Vagina (tissue), 2 donors: ENCODE measurements at regions not wholly inside any gene's neighbourhood (a gene's known extent, or its start where the extent isn't known, plus 50 kb on each side); places are given as distances from the start of the nearest gene placed in this dataset.

ENCODE experiments used
- DNase-seq, 2 donors: peaks; one replicate each; pipeline ENCODE4 v3.0.0-alpha.2; 2017; ENCODE audit errors: extremely low spot score in 2 of 2
- H3K27ac ChIP-seq: fragments of 200-600 bp; sonication (generic); one replicate; pipeline ENCODE4 v1.5.1; 2019
- H3K27me3 ChIP-seq: fragments of 200-600 bp; sonication (generic); one replicate; pipeline ENCODE4 v1.5.1; 2019
- H3K36me3 ChIP-seq, 2 donors: fragments of 200-600 bp; sonication (generic); one replicate each; pipeline ENCODE4 v1.5.1; 2017 to 2019
- H3K4me1 ChIP-seq: fragments of 200-600 bp; sonication (generic); one replicate; pipeline ENCODE4 v1.5.1; 2019
- H3K4me3 ChIP-seq, 2 donors: fragments of 200-600 bp; sonication (generic); 1 replicate in 1 of 2; 2 replicates in 1 of 2; pipeline ENCODE4 v1.5.1; 2016 to 2019
- H3K9me3 ChIP-seq: fragments of 200-600 bp; sonication (generic); one replicate; pipeline ENCODE4 v1.5.1; 2019
- CTCF ChIP-seq, 3 experiments: fragments of 450-650 bp in 2 of 3; fragments of 200-600 bp in 1 of 3; sonication (generic) in 1 of 3; IDR thresholded peaks; one replicate each; pipeline ENCODE4 v1.5.1; 2017 to 2019; ENCODE audit warnings: antibody characterized with exemption in 3 of 3, mild to moderate bottlenecking in 2 of 3, moderate library complexity in 2 of 3
- POLR2A ChIP-seq, 2 donors: fragments of 450-650 bp; IDR thresholded peaks; one replicate each; pipeline ENCODE4 v1.6.1; 2017; ENCODE audit warnings: antibody characterized with exemption in 2 of 2, mild to moderate bottlenecking in 2 of 2, moderate library complexity in 2 of 2
- POLR2AphosphoS5 ChIP-seq, 2 donors: sonication (generic); formaldehyde crosslinking; IDR thresholded peaks; one replicate each; pipeline ENCODE4 v1.9.0; 2017; ENCODE audit warnings: antibody characterized with exemption in 2 of 2, mild to moderate bottlenecking in 2 of 2, low read depth in 1 of 2; ENCODE audit not compliant: insufficient read depth in 1 of 2
- intact Hi-C: fragments of 100-400 bp; cut with DNase I; formaldehyde crosslinking; loops from one replicate; pipeline ENCODE4 v1.15.1; 2023

- TF ChIP-seq CTCF (IDR thresholded peaks at IDR 0.05) (no peak), POLR2A (IDR thresholded peaks at IDR 0.05) (no peak), POLR2AphosphoS5 (IDR thresholded peaks at IDR 0.05; ENCODE audit: insufficient read depth in 1 of 2, low read depth in 1 of 2) (no peak)
- H3K4me3 ChIP-seq = no peak overlapping the region
- H3K9me3 ChIP-seq = no peaks in the 10 kb centered on the region
- H3K27ac ChIP-seq = no peak overlapping the region
- no peaks in the 10 kb centered on the region for H3K36me3 ChIP-seq
- no peak for DNase-seq
- intact Hi-C loops = no loop called here
- no peaks in the 10 kb centered on the region for H3K4me1 ChIP-seq
- H3K27me3 ChIP-seq = no peaks in the 10 kb centered on the region
Measured at GRCh38 chr11:19433791-19434190, 193.0 kb upstream of the E2F8 start.

GRCh38 chr11:19433367-19433766, 192.6 kb upstream of the E2F8 start:
- intact Hi-C loops = no loop called here
- no peaks in the 10 kb centered on the region for H3K9me3 ChIP-seq
- no peak overlapping the region for H3K4me3 ChIP-seq
- no peak for DNase-seq
- no peaks in the 10 kb centered on the region for H3K4me1 ChIP-seq
- TF ChIP-seq POLR2A (IDR thresholded peaks at IDR 0.05) = no peak
- no peak for TF ChIP-seq POLR2AphosphoS5 (IDR thresholded peaks at IDR 0.05; ENCODE audit: insufficient read depth in 1 of 2, low read depth in 1 of 2)
- no peak for TF ChIP-seq CTCF (IDR thresholded peaks at IDR 0.05)
- H3K27ac ChIP-seq = no peak overlapping the region
- no peaks in the 10 kb centered on the region for H3K36me3 ChIP-seq
- H3K27me3 ChIP-seq = no peaks in the 10 kb centered on the region

- Histone ChIP-seq H3K9me3 (no peaks in the 10 kb centered on the region), H3K27ac (no peak overlapping the region), H3K4me3 (no peak overlapping the region), H3K4me1 (no peaks in the 10 kb centered on the region), H3K36me3 (no peaks in the 10 kb centered on the region), H3K27me3 (no peaks in the 10 kb centered on the region)
- intact Hi-C loops = no loop called here
- DNase-seq = no peak
- TF ChIP-seq POLR2A (IDR thresholded peaks at IDR 0.05) (peak in 1 of 2 donors; percentile 51), CTCF (IDR thresholded peaks at IDR 0.05) (no peak)
Measured at GRCh38 chr11:19432370-19433061, 191.8 kb upstream of the E2F8 start.

- no peak for DNase-seq
- H3K27me3 ChIP-seq = no peaks in the 10 kb centered on the region
- intact Hi-C loops = no loop called here
- no peak overlapping the region for H3K4me3 ChIP-seq
- H3K36me3 ChIP-seq = no peaks in the 10 kb centered on the region
- TF ChIP-seq POLR2AphosphoS5 (IDR thresholded peaks at IDR 0.05; ENCODE audit: insufficient read depth in 1 of 2, low read depth in 1 of 2) (no peak), CTCF (IDR thresholded peaks at IDR 0.05) (no peak), POLR2A (IDR thresholded peaks at IDR 0.05) (no peak)
- no peaks in the 10 kb centered on the region for H3K4me1 ChIP-seq
- no peaks in the 10 kb centered on the region for H3K9me3 ChIP-seq
- H3K27ac ChIP-seq = no peak overlapping the region
Measured at GRCh38 chr11:19430754-19431398, 190.1 kb upstream of the E2F8 start.

- peak in 1 of 2 donors; percentile 72 for DNase-seq
- no peaks in the 10 kb centered on the region for H3K36me3 ChIP-seq
- intact Hi-C loops = no loop called here
Measured at GRCh38 chr11:19430346-19430745, 189.6 kb upstream of the E2F8 start.

More at GRCh38 chr11:19430346-19430745, 189.6 kb upstream of the E2F8 start:
- H3K4me3 ChIP-seq = no peak overlapping the region
- H3K9me3 ChIP-seq = no peaks in the 10 kb centered on the region
- no peaks in the 10 kb centered on the region for H3K4me1 ChIP-seq
- H3K27me3 ChIP-seq = no peaks in the 10 kb centered on the region
- TF ChIP-seq POLR2AphosphoS5 (IDR thresholded peaks at IDR 0.05; ENCODE audit: insufficient read depth in 1 of 2, low read depth in 1 of 2) (no peak), POLR2A (IDR thresholded peaks at IDR 0.05) (no peak)
- H3K27ac ChIP-seq = no peak overlapping the region
